ENCODE measurements at regions not wholly inside any gene's neighbourhood (a gene's known extent, or its start where the extent isn't known, plus 50 kb on each side); places are given as distances from the start of the nearest gene placed in this dataset.

- no peak for TF ChIP-seq POLR2AphosphoS5 (IDR thresholded peaks at IDR 0.05)
- no peak for TF ChIP-seq CTCF (IDR thresholded peaks at IDR 0.05)
These were observed 422.9 kb upstream of the GRM7 start for GRCh38 chr3:6438031-6438430.
